Ovary (tissue), 3 donors: ENCODE measurements at regions not wholly inside any gene's neighbourhood (a gene's known extent, or its start where the extent isn't known, plus 50 kb on each side); places are given as distances from the start of the nearest gene placed in this dataset.

ENCODE experiments used
- CTCF ChIP-seq, 3 donors: fragments of 450-650 bp in 2 of 3; fragments of 200-600 bp in 1 of 3; IDR thresholded peaks; one replicate each; pipeline versions ENCODE4 v1.5.1 to v1.8.0; 2016 to 2022; ENCODE audit warnings: antibody characterized with exemption in 3 of 3, mild to moderate bottlenecking in 1 of 3
- POLR2A ChIP-seq: fragments of 450-650 bp; IDR thresholded peaks from one replicate; pipeline ENCODE4 v1.6.1; 2017; ENCODE audit warnings: antibody characterized with exemption, mild to moderate bottlenecking, moderate library complexity
- donor health status: DM: no; HTN: no; CAD: no.

GRCh38 chr12:46627686-46628085, 198.1 kb downstream of the SLC38A4 start:
- no peak for TF ChIP-seq CTCF (IDR thresholded peaks at IDR 0.05)
- TF ChIP-seq POLR2A, result no peak
